NCI-H1105 (cell line): ENCODE measurements at regions not wholly inside any gene's neighbourhood (a gene's known extent, or its start where the extent isn't known, plus 50 kb on each side); places are given as distances from the start of the nearest gene placed in this dataset.

Experiments used
- DNase-seq: peaks from one replicate; lab custom pipeline; 2025; lab: John Stamatoyannopoulos, UW

DNA sequence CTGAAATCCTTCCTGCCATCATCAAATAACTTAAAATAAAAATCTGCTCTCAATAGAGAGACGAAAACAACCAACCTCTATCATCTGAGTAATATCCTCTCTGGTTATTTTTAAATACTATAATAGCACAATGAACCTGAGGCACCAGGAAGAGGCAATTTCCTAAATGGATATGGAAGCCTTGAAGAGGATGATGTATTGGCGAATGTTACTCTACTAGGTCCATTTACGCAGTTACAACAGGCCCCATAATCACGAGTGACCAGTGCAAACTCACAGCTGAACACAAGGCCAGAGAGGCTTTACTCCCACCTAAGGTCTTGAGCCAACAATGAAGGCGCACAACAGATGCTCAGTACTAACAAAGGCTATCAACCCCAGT, 678.8 kb upstream of the NR3C2 start:
- DNase-seq = no peak

DNA sequence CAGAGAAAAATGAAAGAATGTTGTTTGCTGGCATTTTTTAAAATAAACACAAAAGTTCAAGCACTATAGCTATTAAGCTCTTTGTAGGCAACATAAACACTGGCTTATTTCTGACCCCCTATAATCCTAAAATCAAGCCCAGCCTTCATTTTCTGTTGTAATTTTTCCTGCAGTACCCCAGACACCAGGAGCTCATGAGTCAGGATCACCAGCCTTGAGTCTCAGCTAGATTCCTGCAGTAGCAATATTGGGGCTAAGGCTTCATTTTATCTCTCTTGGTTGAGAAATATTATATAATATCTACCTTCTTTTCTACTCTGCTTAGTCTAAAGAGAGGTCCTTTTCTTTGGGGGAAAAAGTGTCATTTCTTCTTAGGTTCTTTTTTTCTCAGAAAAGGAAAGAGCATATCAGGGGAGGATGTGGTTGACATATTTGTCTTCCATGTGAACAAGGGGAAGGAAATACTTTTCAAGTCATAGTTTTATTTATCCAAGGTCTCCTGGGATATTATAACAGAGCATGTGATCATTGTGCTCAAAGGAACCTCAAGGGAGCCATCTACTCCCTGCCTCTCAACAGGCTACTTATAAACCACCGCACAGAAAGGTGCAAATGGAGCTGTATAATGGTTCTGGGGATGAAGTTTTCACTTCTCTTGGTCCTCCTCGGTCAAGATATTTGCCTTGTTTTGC, 678.3 kb upstream of the NR3C2 start:
- no peak for DNase-seq

DNA sequence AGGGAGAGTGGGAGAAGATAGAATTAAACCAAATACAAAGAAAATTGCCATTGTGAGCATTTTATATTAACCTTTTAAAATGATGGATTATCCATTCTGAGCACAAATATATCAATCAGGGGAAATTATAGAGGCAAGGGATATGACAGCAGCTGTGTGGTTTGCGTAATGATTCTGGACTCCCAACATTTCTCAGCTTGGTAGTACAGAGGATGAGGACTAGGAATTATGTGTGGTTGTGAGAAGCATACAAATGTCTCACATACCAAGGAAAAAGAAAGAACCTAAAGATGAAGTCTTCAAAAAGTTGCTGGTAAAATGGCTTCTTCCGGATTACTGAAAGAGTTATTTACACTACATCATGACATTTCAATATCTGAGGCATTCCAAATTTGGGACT, 674.6 kb upstream of the NR3C2 start:
- DNase-seq = no peak

DNA sequence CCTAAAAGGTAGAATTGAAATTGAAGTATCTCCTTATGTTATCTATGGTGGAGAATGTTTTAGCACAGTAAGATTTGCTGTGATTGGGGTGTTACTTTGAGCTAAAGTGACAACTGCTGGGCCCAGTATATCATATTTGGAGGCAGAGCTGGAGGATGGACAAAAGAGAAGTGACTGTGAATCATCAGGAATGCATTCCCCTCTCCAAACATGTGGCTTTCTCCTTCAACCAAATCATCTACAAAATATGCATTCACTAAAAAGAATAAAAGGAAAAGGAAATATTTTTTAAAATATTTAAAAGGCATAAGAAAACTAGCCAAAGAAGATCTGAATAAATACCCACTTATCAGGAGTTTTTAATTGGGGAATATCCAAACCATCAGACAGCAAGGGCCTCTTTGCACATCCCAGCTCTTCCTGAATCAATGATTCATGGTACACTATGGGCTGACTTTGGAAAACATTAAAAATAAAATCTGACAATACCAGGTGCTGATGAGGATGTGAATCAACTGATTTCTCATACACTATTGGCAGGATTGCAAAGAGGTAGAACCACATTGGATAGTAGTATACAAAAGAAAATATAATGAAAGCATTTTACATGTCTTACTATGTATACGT, 671.7 kb upstream of the NR3C2 start:
- DNase-seq = no peak

DNA sequence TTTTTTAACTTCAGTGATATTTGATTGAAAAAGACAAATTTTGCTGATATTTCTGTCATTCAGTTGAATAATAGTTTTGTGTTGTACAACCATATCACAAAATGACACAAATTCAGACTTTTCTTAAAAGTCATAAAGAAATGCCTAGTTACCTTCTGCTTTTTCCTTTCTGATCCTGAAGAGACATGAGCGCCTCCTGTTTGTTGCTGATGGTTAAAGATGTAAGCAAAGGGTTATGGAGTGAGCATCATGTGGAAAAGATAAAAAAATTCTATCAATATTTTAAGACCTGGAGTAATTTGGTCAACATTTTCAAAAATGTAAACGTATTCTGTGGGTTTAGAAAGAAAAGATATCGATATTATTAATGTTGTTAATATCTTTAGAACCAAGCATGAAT, 669.9 kb upstream of the NR3C2 start:
- no peak for DNase-seq

DNA sequence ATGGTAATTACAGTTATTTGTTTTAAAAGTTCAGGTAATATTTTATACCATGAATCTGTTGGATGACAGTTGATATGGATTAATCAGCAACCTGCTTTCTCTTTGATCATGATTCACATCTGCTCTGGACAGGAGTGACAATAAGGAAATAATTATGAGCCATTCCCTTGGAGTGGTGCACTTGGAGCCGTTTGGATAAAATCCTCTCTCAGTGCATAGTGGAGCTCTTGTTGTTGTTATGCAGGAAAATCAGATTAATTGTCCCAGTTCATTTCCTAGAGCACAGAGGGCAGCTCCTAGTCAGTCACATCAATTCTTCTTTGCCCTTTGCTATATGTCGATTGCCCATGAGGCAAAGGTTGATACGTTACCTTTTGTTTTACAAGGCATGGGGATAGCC, 668.3 kb upstream of the NR3C2 start:
- DNase-seq = no peak

DNA sequence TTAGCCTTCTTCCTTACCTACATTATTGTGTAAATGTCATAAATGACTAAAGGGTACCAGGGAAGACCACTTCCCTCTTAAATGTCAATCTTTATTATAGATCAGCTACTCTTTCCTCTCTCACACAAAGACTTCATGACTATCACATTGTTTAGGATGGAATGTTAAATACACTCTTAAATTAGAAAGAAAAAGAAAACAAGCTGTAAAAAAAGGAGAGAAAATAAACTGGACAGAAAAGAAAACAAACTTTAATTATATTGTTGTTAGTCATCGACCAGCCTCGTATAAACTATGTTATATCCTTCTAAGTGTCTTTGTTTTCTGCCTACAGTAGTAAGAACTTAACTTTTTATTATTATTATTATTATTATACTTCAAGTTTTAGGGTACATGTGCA, 666.4 kb upstream of the NR3C2 start:
- no peak for DNase-seq

DNA sequence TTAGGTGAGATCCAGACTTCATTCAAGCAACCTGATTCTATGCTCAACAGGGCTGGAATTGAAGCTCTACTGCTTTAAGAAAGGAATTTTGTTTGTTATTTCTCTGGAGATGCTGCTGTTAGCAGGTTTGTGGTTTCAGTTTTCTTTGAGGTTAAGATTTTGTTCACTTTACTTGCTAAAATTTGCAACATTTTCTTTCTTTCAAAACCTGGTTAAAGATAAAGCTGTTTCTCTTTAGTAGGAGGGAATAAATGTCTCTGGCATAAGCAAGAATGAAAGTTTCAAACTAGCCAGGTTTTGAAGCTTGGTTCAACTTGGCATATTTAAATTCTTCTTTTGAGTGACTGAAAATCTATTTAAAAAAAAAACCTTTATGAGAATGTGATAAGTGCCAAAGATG, 660.6 kb upstream of the NR3C2 start:
- DNase-seq = no peak

DNA sequence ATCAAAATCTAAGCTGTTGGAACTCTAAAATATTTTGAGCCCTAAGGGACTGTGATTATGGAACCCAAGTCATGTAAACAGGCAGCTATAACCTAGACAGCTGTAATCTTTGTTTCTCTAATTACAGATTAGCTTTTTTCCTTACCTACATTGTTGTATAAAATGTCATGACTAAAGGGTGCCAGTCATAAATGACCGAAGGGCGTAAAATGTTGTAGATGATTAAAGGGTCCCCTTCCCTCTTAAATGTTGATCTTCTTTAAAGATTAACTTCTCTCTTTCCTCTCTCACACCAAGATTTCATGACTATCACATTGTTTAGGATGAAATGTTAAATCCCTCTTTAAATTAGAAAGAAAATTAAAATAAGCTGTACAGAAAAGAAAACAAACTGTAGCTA, 659.4 kb upstream of the NR3C2 start:
- DNase-seq = no peak

DNA sequence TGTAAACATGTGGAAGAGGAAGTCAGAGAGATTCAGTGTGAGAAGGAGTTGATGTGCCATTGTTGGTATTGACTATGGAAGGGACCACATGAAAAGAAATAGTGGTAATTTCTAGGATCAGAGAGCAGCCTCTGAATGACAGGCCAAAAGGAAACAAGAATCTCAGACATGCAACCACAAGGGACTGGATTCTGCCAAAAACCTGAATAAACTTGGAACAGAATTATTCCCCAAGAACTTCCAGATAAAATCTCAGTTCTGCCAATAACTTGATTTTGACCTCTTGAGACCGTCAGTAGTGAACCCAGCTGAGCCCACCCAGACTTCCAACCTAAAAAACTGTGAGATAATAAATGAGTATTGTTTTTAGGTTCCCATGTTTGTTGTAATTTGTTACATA, 653.6 kb upstream of the NR3C2 start:
- no peak for DNase-seq

DNA sequence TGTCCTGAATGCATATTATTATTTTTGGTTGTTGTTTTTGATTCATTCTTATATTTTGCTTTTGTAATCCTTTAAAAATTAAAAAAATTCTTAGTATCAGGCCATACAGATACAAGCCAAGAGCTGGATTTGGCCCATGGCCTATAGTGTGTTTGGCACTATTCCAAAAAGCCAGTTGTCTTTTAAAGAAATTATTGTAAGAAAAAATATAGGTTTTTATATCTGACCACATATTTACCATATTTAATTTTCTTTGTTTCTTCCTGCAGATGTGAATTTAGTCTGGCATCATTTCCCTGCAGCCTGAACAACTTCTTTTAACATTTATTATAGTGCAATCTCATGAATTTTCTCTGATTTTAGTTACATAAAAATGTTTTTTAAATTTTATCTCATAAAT, 652.8 kb upstream of the NR3C2 start:
- no peak for DNase-seq

DNA sequence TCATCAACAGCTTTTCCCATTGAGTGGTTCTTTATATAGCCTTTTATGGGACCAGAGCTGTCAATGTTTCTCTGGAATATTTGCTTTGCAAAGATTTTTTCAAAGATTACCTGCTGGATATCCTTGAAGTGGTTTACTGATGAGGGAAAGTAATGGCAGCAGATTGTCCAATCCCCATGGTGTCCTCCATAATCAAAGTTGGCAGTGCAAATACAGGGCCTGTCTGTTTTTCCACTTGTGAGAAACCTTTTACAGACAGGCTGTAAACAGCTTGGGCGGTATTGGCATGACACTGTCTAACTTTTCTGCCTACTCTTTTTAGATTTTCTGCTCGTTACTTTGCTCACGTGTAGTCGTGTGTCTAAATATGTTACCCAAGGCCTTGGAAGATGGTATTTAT, 641.9 kb upstream of the NR3C2 start:
- no peak for DNase-seq

DNA sequence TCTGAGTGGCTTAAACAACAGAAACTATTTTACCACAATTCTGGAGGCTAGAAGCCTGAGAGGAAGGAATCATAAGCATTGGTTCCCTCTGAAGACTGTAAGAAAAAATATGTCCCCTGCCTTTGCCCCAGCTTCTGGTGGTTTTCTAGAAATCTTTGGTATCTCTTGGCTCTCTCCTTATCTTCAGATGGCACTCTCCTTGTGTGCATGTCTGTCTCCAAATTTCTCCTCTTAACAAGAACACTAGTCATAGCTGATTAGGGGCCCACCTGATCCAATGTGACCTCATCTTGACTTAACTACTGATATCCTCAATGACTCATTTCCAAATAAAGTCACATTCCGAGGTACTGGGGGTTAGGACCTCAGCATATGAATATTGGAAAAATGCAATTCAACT, 635.0 kb upstream of the NR3C2 start:
- no peak for DNase-seq

DNA sequence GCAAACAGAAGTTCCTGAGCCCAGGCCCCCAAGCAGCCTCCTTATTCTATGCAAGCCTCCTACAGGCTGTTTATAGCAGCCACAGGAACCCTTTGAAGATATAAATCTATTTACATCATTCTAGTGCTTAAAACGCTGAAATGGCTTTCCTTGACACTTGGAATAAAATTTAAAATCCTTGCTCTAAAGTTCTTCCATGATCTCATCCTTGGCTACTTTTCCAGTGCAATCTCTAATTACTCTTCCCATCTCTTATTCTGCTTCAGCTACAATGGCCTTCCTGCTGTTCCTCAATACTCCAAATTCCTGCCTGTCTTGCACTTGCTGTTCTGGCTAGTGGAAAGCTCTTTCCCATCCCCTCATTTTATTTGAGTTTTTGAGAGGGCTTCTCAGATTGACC, 634.2 kb upstream of the NR3C2 start:
- DNase-seq = no peak

DNA sequence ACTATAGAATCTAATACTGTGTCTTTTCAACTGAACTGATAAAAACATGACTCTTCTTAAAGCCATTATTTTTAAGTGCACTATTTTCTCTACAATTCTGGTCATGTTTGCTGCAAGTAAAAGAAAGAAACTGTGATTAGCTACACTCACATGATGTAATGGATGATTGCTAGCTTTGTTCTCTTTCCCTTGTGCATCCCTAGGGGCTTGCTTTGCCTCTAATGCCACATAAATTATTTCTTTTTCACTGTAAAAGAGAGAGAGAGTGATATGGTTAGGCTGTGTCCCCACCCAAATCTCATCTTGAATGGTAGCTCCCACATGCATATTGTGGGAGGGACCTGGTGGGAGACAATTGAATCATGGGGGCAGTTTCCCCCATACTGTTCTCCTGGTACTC, 630.2 kb upstream of the NR3C2 start:
- no peak for DNase-seq

DNA sequence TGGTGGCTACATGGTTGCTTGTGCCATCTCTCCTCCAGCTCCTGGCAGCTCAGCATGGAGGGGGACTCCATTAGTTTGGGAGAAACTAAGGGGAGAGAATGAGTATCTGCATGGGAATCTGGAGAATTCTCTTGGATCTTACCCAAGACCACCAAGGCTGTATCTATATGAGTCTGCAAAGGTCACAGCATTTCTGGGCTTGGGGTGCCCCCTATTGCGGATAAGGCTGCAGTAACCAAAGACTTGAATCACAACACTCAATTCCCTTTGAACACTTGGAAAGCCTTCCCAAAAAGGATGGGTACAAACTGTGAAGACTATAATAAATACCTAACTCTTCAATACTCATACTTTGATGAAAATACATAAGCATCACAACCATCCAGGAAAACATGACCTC, 623.5 kb upstream of the NR3C2 start:
- no peak for DNase-seq

DNA sequence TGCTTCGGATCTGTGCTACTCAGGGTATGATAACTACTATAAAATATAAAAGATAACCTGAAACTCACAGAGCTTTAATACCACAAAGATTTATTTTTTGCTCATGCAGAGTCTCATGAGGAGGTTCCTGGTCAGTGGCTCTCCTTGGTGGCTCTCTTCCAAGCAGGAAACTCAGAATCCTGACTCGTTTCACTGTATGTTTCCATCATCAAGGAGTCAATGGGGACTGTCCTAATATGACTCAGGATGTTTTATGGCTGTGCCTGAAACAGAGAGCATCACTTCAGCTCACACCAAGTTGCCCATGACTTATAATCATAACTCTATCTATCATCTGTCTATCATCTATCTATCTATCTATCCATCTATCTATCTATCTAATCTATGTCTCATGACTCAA, 620.8 kb upstream of the NR3C2 start:
- DNase-seq = no peak

DNA sequence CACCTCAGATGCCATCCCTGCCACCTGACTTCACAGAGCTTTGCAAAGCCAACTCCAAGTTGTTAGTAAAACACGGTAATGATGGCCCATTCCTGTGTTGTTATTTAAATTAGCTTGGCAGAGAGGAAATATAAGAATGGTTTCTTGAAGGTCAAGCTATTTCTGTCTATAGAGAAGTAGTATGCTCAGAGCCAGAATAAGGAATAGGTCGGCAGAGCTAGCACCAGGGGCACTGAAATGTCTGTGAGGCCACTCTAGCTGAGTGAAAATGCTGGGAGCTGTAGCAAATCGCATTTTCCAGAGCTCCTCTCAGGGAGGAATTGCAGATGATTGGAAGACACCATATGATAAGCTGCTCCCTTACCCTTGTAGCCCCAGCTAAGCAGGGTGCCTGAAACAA, 615.4 kb upstream of the NR3C2 start:
- no peak for DNase-seq

DNA sequence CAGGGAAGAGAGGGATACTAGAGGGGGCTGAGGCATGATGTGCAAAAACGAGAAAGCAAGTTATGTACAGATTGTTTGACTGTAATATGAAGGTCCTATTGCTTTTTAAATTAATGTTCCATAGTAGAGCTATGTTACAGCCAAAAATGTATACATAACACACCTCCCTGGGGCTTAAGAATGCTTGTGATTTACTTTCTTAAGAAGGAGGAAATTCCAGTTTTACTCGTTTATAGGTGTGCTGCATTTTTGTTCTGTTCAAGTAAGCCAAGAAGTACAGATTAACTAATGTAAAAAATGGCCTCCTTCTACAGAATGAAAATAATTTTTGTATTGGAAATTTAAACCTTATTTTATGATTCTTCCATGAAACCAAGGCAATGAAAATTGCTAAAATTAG, 614.4 kb upstream of the NR3C2 start:
- DNase-seq = no peak

DNA sequence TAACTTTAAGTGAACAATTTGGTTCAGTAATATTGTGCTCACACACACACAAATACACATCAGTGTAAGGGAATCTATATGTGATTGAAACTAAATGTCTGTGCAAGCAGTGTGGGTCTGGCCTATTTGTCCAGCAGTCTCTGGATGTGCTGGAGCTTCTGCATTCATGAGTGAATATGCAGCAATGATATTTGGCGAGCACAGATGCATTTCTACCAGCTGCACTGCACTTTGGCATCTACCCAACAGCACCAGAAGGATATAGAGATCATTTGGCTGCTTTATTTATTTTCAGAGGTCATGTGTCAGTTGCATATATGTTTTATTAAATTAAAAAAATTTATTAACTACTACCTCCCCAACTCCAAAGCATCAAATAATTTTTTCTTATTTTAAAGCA, 613.4 kb upstream of the NR3C2 start:
- DNase-seq = no peak

DNA sequence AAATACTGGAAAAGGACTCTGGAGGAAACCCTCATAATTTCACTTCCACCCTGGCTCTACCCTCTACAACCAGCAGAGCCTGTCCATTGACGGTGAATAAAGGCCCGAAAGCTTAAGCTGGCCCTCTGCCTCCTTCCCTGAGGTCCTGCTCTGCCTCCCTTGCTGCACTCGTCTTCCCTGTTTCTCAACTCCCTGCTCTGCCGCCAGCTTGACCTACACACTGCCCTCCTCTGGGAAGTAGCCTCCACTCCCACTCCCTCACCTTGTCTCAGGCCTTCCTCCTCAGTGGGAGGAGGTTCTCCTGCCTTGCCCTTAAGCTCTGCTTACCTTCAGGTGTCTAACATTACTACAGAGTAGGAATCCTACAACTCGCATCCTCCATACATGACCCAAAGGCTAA, 608.6 kb upstream of the NR3C2 start:
- no peak for DNase-seq

DNA sequence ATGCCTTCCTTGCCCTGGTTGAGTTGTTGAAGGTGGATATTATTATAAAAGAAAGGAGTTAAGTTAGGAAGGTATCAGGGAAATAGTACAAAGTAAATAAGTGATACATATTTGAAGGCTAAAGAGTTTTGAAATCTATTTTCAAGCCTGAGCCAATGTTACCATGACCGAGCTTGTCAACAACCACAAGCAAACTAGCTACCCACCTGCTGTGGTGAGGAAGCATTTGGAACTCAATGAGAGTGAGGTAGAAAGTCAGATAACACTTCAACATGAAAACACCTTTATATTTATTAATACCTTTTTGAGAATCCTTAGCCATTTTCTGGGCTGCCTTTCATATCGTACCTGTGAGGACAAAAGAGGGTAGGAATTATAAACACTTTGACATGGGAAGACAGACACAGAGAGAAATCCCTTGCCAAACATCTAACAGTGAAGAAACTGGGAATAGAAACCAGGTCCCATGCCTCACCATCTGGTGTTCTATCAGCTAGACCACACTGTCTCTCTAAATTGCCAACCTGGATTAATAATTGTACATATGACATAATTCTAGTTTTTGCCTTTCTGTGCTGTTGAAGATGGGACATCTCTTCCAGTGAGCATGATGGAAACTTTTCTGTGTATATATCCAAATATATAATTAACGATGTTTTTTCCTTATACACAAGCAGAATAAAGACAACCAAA, 606.4 kb upstream of the NR3C2 start:
- DNase-seq = no peak

DNA sequence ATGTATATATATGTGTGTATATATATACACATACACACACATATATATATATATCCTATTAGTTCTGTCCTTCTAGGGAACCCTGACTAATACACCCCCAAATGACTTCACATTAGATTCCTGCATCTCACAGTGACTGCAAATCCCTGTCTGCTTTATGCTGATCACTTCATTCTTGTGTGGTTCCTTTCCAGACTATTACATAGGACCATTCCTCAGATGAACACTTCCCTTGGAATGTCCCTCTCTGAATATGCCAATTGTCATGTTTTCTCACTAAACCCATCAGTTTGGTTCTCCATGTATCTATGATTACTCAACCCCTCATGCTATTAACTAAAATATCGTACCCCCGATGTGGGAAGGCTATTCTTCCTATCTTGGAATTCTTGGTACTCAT, 605.2 kb upstream of the NR3C2 start:
- no peak for DNase-seq

DNA sequence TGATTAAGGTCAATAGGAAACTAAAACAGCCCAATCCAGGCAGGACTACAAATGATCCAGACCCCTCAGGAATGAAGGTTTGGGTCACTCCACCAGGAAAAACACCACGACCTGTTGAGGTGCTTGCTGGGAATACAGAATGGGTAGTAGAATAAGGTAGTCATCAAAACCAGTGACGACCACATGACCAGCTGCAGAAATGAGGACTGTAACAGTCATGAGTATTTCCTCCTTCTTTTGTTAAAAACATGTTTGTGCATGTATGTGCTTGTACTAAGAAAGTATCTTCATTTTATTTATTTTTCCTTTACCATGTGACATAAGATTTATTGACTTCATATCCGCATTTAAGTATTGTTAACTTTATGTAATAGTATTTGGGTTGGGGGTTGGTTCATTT, 603.5 kb upstream of the NR3C2 start:
- DNase-seq = no peak
